ENCODE measurements at regions not wholly inside any gene's neighbourhood (a gene's known extent, or its start where the extent isn't known, plus 50 kb on each side); places are given as distances from the start of the nearest gene placed in this dataset.
A peak's percentile ranks its signal among the peaks of the same experiment; 100 is the strongest.

- TF ChIP-seq CTCF (conservative IDR thresholded peaks at IDR 0.05; ENCODE audit: low read depth in 2 of 2) (no peak), ZNF462 (CRISPR knock-in tag; IDR thresholded peaks at IDR 0.05) (no peak), POLR2AphosphoS5 (IDR thresholded peaks at IDR 0.05; ENCODE audit: low read depth) (no peak), STAT1 (IDR thresholded peaks at IDR 0.05; ENCODE audit: unreplicated experiment) (no peak), JUNB (IDR thresholded peaks at IDR 0.05; ENCODE audit: unreplicated experiment) (no peak)
These were observed 211.7 kb upstream of the MVB12B start (continued) for GRCh38 chr9:126114850-126115460.

GRCh38 chr9:126116351-126117157 lies 210.1 kb upstream of the MVB12B start:
- H3K36me3 Mint-ChIP-seq (ENCODE audit: low read depth): no peaks in the 10 kb centered on the region; the same call in 2 of the 3 replicates
- no peak overlapping the region for H3K4me2 ChIP-seq
- H3K27ac ChIP-seq (ENCODE audit: low read depth): no peak overlapping the region
- no peak overlapping the region for H3K4me3 Mint-ChIP-seq
- H3K4me3 ChIP-seq: no peak overlapping the region
- no peak overlapping the region for H3K27ac Mint-ChIP-seq
- H3K27me3 Mint-ChIP-seq (ENCODE audit: insufficient read depth, low read depth, poor library complexity): peaks cover 3% of the 10 kb centered on the region
- no peaks in the 10 kb centered on the region for H3K4me1 Mint-ChIP-seq
- H3K36me3 ChIP-seq (ENCODE audit: insufficient read depth): no peaks in the 10 kb centered on the region
- no peaks in the 10 kb centered on the region for H3K79me2 ChIP-seq (replicated peaks; ENCODE audit: insufficient read depth)
- TF ChIP-seq ZNF331 (CRISPR knock-in tag; IDR thresholded peaks at IDR 0.05; ENCODE audit: low read depth) (no peak), JUNB (IDR thresholded peaks at IDR 0.05; ENCODE audit: unreplicated experiment) (no peak), ZNF114 (CRISPR knock-in tag; IDR thresholded peaks at IDR 0.05) (no peak), EZH2 (IDR thresholded peaks at IDR 0.05; ENCODE audit: low read depth, unreplicated experiment) (no peak), STAT1 (IDR thresholded peaks at IDR 0.05; ENCODE audit: unreplicated experiment) (no peak), POLR2AphosphoS5 (IDR thresholded peaks at IDR 0.05; ENCODE audit: low read depth) (no peak)
- ATAC-seq: peak; percentile 49; the same call in 2 of the 3 replicates
- H3K4me1 ChIP-seq (ENCODE audit: insufficient read depth): no peaks in the 10 kb centered on the region
- no peak for DNase-seq (ENCODE audit: low spot score)
- H2AFZ ChIP-seq: no peak overlapping the region
- H3K9me2 ChIP-seq (ENCODE audit: insufficient read depth): no peaks in the 10 kb centered on the region
- no peaks in the 10 kb centered on the region for H3K27me3 ChIP-seq (ENCODE audit: insufficient read depth)
- no peaks in the 10 kb centered on the region for H3F3A ChIP-seq (replicated peaks; ENCODE audit: low read depth)
- no peaks in the 10 kb centered on the region; the same call in 2 of the 3 replicates for H3K9me3 Mint-ChIP-seq
- no peaks in the 10 kb centered on the region for H4K20me1 ChIP-seq (replicated peaks; ENCODE audit: insufficient read depth)

Measured in GM23338 (cell line).